HL-60 (cell line): ENCODE measurements at regions not wholly inside any gene's neighbourhood (a gene's known extent, or its start where the extent isn't known, plus 50 kb on each side); places are given as distances from the start of the nearest gene placed in this dataset.

Source experiments
- DNase-seq, 2 experiments: peaks; one replicate each; pipeline ENCODE4 v3.0.0-alpha.2; 2010 to 2020; ENCODE audit warnings: low read depth in 1 of 2, low spot score in 1 of 2
- H3K27ac ChIP-seq: fragments of 250-450 bp; sonication (Bioruptor Pico); replicated peaks from 2 replicates; pipeline ENCODE4 v1.5.1; 2020; ENCODE audit warnings: mild to moderate bottlenecking, moderate library complexity
- H3K27me3 ChIP-seq: fragments of 250-450 bp; sonication (Bioruptor Pico); 2 replicates; pipeline ENCODE4 v1.5.1; 2021; ENCODE audit warnings: mild to moderate bottlenecking, moderate library complexity; ENCODE audit not compliant: insufficient read depth, poor library complexity, severe bottlenecking
- H3K4me3 ChIP-seq: replicated peaks from 2 replicates; pipeline ENCODE4 v1.5.1; 2011; ENCODE audit warnings: mild to moderate bottlenecking, control low read depth, low read length; ENCODE audit not compliant: insufficient read depth
- GABPA ChIP-seq: IDR thresholded peaks from 2 replicates; pipeline ENCODE4 v1.6.1; 2012; ENCODE audit warnings: low read depth
- POLR2AphosphoS5 ChIP-seq: IDR thresholded peaks from 2 replicates; pipeline ENCODE4 v1.6.1; 2012; ENCODE audit warnings: low read depth
- REST ChIP-seq: IDR thresholded peaks from 2 replicates; pipeline ENCODE4 v1.6.1; 2012; ENCODE audit warnings: low read depth; ENCODE audit not compliant: insufficient replicate concordance
- SPI1 ChIP-seq: IDR thresholded peaks from 2 replicates; pipeline ENCODE4 v1.6.1; 2012; ENCODE audit warnings: low read depth, mild to moderate bottlenecking, borderline replicate concordance
- TF ChIP-seq, protein P1 (sequence below): IDR thresholded peaks from one replicate; pipeline ENCODE4 v1.5.1; 2011; ENCODE audit warnings: low read length, control low read depth, inconsistent platforms; ENCODE audit not compliant: insufficient read depth

DNA sequence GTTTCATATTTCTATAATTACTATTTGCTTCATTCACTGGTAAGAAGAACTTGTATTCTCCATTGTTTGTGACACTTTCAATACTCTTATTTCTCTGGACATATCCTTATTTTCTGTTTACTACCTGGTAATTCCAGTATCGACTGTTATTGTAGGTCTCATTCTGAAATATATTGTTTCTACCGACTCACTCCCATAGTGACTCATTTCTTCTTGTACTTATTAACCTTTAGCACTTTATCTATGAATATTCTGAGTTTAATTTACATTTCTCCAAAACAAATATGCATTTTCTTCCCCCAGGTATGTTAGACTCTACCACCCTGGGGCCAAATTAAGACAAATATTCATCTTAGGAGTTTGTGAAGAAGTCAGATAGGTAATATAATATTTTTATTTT lies 164.5 kb upstream of the BTBD3 start:
- no peak overlapping the region for H3K4me3 ChIP-seq
- H3K27ac ChIP-seq: no peak overlapping the region
- H3K27me3 ChIP-seq: no peaks in the 10 kb centered on the region
- TF ChIP-seq SPI1: no peak
- DNase-seq: no peak

DNA sequence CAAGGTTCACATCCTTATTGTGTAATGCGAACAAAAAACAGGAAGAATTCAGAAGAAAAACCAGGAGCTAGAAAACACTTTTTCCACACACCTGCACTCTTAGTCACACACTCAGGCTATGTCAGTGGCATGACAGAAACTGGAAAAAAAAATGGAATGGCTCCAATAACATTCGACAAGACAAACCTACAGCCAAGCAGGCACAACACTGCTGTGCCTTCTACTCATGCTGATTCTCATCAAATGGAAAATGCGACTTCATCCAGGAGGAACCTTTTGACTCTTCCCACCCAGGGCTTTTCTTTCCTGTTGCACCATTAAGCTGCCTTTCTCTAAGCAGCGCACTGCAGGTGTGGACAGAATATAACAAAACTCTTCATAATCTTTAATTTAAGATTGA lies 163.2 kb upstream of the BTBD3 start:
- no peak overlapping the region for H3K4me3 ChIP-seq
- DNase-seq: no peak
- TF ChIP-seq, protein P1, sequence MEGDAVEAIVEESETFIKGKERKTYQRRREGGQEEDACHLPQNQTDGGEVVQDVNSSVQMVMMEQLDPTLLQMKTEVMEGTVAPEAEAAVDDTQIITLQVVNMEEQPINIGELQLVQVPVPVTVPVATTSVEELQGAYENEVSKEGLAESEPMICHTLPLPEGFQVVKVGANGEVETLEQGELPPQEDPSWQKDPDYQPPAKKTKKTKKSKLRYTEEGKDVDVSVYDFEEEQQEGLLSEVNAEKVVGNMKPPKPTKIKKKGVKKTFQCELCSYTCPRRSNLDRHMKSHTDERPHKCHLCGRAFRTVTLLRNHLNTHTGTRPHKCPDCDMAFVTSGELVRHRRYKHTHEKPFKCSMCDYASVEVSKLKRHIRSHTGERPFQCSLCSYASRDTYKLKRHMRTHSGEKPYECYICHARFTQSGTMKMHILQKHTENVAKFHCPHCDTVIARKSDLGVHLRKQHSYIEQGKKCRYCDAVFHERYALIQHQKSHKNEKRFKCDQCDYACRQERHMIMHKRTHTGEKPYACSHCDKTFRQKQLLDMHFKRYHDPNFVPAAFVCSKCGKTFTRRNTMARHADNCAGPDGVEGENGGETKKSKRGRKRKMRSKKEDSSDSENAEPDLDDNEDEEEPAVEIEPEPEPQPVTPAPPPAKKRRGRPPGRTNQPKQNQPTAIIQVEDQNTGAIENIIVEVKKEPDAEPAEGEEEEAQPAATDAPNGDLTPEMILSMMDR: no peak
- TF ChIP-seq REST (no peak), SPI1 (no peak), POLR2AphosphoS5 (no peak), GABPA (no peak)
- H3K27ac ChIP-seq: no peak overlapping the region
- H3K27me3 ChIP-seq: no peaks in the 10 kb centered on the region

- TF ChIP-seq POLR2AphosphoS5 (no peak), SPI1 (no peak)
- TF ChIP-seq, protein P1: no peak
Measured at GRCh38 chr20:11755071-11755841, 162.4 kb upstream of the BTBD3 start.

GRCh38 chr20:11761497-11761896 lies 156.2 kb upstream of the BTBD3 start:
- no peaks in the 10 kb centered on the region for H3K27me3 ChIP-seq
- TF ChIP-seq GABPA (no peak), POLR2AphosphoS5 (no peak), REST (no peak), SPI1 (no peak)
- TF ChIP-seq, protein P1: no peak
- no peak for DNase-seq
- H3K4me3 ChIP-seq: no peak overlapping the region
- no peak overlapping the region for H3K27ac ChIP-seq

More at GRCh38 chr20:11755071-11755841, 162.4 kb upstream of the BTBD3 start:
- Histone ChIP-seq H3K27me3 (no peaks in the 10 kb centered on the region), H3K4me3 (no peak overlapping the region), H3K27ac (no peak overlapping the region)
- DNase-seq: no peak
